Bronchial epithelial cell (primary cell): ENCODE measurements at regions not wholly inside any gene's neighbourhood (a gene's known extent, or its start where the extent isn't known, plus 50 kb on each side); places are given as distances from the start of the nearest gene placed in this dataset.
"Not testable (repeated sequence)": the region's sequence is repeated elsewhere in the genome, so short reads cannot be mapped to it uniquely, and the experiment has no call there.

Source experiments
- DNase-seq: peaks from one replicate; pipeline ENCODE4 v3.0.0-alpha.2; 2010; ENCODE audit warnings: low read depth
- FAIRE-seq: peaks from 2 replicates; lab custom pipeline; 2011; peaks lifted over from hg19 to GRCh38; lab: Jason Lieb, UNC
- H3K27me3 ChIP-seq: 2 replicates; pipeline ENCODE4 v1.5.1; 2011; ENCODE audit warnings: low read length; ENCODE audit not compliant: control insufficient read depth, insufficient read depth
- H3K36me3 ChIP-seq: 2 replicates; pipeline ENCODE4 v1.5.1; 2011; ENCODE audit warnings: low read length; ENCODE audit not compliant: control insufficient read depth, insufficient read depth
- H3K4me3 ChIP-seq: 2 replicates; pipeline ENCODE4 v1.5.1; 2011; ENCODE audit warnings: mild to moderate bottlenecking, low read depth, low read length, control low read depth
- CTCF ChIP-seq: IDR thresholded peaks from 2 replicates; pipeline ENCODE4 v1.5.1; 2011; ENCODE audit warnings: mild to moderate bottlenecking, moderate library complexity, low read length, control low read depth, inconsistent platforms; ENCODE audit not compliant: insufficient read depth, severe bottlenecking

- DNase-seq (no peak), FAIRE-seq (no peak)
- Histone ChIP-seq H3K36me3 (no peaks in the 10 kb centered on the region), H3K27me3 (no peaks in the 10 kb centered on the region), H3K4me3 (no peak overlapping the region)
- TF ChIP-seq CTCF = no peak
Measured at GRCh38 chr7:153100691-153101237, 341.2 kb downstream of the ACTR3B start.

GRCh38 chr7:153103202-153103601 is 343.6 kb downstream of the ACTR3B start:
- DNase-seq (no peak), FAIRE-seq (no peak)
- no peaks in the 10 kb centered on the region for H3K36me3 ChIP-seq
- no peaks in the 10 kb centered on the region for H3K27me3 ChIP-seq
- no peak overlapping the region for H3K4me3 ChIP-seq
- TF ChIP-seq CTCF = no peak

- no peak for FAIRE-seq
- no peak for DNase-seq
- H3K27me3 ChIP-seq = no peaks in the 10 kb centered on the region
- TF ChIP-seq CTCF = no peak
- H3K4me3 ChIP-seq = no peak overlapping the region
- no peaks in the 10 kb centered on the region for H3K36me3 ChIP-seq
Measured at GRCh38 chr7:153107826-153108225, 348.3 kb downstream of the ACTR3B start.

GRCh38 chr7:153109566-153109965 is 350.0 kb downstream of the ACTR3B start:
- FAIRE-seq (no peak), DNase-seq (no peak)
- no peaks in the 10 kb centered on the region for H3K36me3 ChIP-seq
- TF ChIP-seq CTCF = no peak
- no peak overlapping the region for H3K4me3 ChIP-seq
- no peaks in the 10 kb centered on the region for H3K27me3 ChIP-seq

GRCh38 chr7:153110606-153111005 is 351.1 kb downstream of the ACTR3B start:
- DNase-seq (no peak), FAIRE-seq (no peak)
- Histone ChIP-seq H3K27me3 (no peaks in the 10 kb centered on the region), H3K4me3 (no peak overlapping the region), H3K36me3 (no peaks in the 10 kb centered on the region)
- TF ChIP-seq CTCF = no peak

GRCh38 chr7:153122255-153122654 is 362.7 kb downstream of the ACTR3B start:
- not testable (repeated sequence) for H3K4me3 ChIP-seq, FAIRE-seq, DNase-seq, H3K27me3 ChIP-seq, H3K36me3 ChIP-seq
